ENCODE measurements at regions not wholly inside any gene's neighbourhood (a gene's known extent, or its start where the extent isn't known, plus 50 kb on each side); places are given as distances from the start of the nearest gene placed in this dataset.

- no peak for DNase-seq (ENCODE audit: low spot score)
- WGBS, 2 donors (ENCODE audit: extremely low coverage in 2 of 2, insufficient read length in 2 of 2, insufficient replicate concordance in 1 of 2): no CpG with 5 or more reads among the region's 2 CpGs
- Histone ChIP-seq H3K36me3 (replicated peaks in 1 of 2; ENCODE audit: control insufficient read depth in 2 of 2, insufficient read depth in 2 of 2, low read length in 2 of 2) (no peaks in the 10 kb centered on the region), H3K4me3 (ENCODE audit: low read length in 2 of 2) (no peak overlapping the region), H3K4ac (ENCODE audit: low read length) (no peak overlapping the region), H2BK15ac (ENCODE audit: low read length) (no peak overlapping the region), H3K4me2 (ENCODE audit: insufficient read depth, low read length, poor library complexity, severe bottlenecking) (no peak overlapping the region), H3K9me3 (replicated peaks in 1 of 2; ENCODE audit: control insufficient read depth in 2 of 2, insufficient read depth in 1 of 2, low read depth in 1 of 2, low read length in 2 of 2) (peaks cover 0 to 2% of the 10 kb centered on the region in 2 donors), H4K91ac (ENCODE audit: low read depth, low read length, poor library complexity) (no peak overlapping the region), H2BK12ac (ENCODE audit: low read length) (no peak overlapping the region), H3K79me1 (ENCODE audit: low read depth, low read length) (no peaks in the 10 kb centered on the region), H3K27ac (replicated peaks; ENCODE audit: low read length) (no peak overlapping the region), H2AFZ (ENCODE audit: low read length) (no peak overlapping the region), H3K23ac (ENCODE audit: low read depth, low read length, poor library complexity) (no peak overlapping the region), H2AK5ac (ENCODE audit: low read depth, low read length) (no peak overlapping the region), H2BK5ac (ENCODE audit: low read length) (no peak overlapping the region), H4K8ac (ENCODE audit: low read depth, low read length) (no peak overlapping the region), H3K4me1 (ENCODE audit: control insufficient read depth in 2 of 2, insufficient read depth in 1 of 2, low read depth in 1 of 2, low read length in 2 of 2) (no peaks in the 10 kb centered on the region), H3K9ac (ENCODE audit: low read depth, low read length, poor library complexity) (no peak overlapping the region), H3K14ac (ENCODE audit: low read length) (no peak overlapping the region), H3K27me3 (ENCODE audit: control insufficient read depth in 3 of 3, insufficient read depth in 3 of 3, low read depth in 1 of 3, low read length in 3 of 3) (no peaks in the 10 kb centered on the region), H3K18ac (ENCODE audit: low read length) (no peak overlapping the region), H2BK120ac (ENCODE audit: low read depth, low read length) (no peak overlapping the region)
These were observed 93.6 kb upstream of the PTPN3 start for GRCh38 chr9:109591691-109592090.

DNA sequence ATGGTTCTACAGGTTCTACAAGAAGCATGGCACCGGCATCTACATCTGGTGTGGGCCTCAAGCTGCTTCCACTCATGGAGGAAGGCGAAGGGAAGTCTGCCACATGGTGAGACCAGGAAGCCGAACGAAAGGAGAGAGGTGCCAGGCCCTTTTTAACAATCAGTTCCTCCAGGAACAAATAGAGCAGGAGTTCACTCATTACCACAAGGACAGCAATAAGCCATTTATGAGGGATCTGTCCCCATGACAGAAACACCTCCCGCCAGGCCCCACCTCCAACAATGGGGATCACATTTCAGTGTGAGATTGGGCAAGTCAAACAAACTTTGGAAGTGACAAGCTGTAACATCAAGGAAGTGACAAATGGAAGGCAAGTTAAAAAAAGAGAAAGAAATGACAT, 95.5 kb upstream of the PTPN3 start:
- no peak overlapping the region for H3K14ac ChIP-seq (ENCODE audit: low read length)
- no CpG with 5 or more reads among the region's 5 CpGs for WGBS, 2 donors (ENCODE audit: extremely low coverage in 2 of 2, insufficient read length in 2 of 2, insufficient replicate concordance in 1 of 2)
- no peak overlapping the region for H2BK15ac ChIP-seq (ENCODE audit: low read length)
- no peaks in the 10 kb centered on the region for H3K27me3 ChIP-seq (ENCODE audit: control insufficient read depth in 3 of 3, insufficient read depth in 3 of 3, low read depth in 1 of 3, low read length in 3 of 3)
- H3K4me3 ChIP-seq (ENCODE audit: low read length in 2 of 2): no peak overlapping the region
- H2AFZ ChIP-seq (ENCODE audit: low read length): no peak overlapping the region
- no peak overlapping the region for H3K9ac ChIP-seq (ENCODE audit: low read depth, low read length, poor library complexity)
- peaks cover 0 to 2% of the 10 kb centered on the region in 2 donors for H3K9me3 ChIP-seq (replicated peaks in 1 of 2; ENCODE audit: control insufficient read depth in 2 of 2, insufficient read depth in 1 of 2, low read depth in 1 of 2, low read length in 2 of 2)
- H3K18ac ChIP-seq (ENCODE audit: low read length): no peak overlapping the region
- no peak overlapping the region for H2BK12ac ChIP-seq (ENCODE audit: low read length)
- no peaks in the 10 kb centered on the region for H3K36me3 ChIP-seq (replicated peaks in 1 of 2; ENCODE audit: control insufficient read depth in 2 of 2, insufficient read depth in 2 of 2, low read length in 2 of 2)
- no peak overlapping the region for H2AK5ac ChIP-seq (ENCODE audit: low read depth, low read length)
- DNase-seq (ENCODE audit: low spot score): no peak
- no peaks in the 10 kb centered on the region for H3K79me1 ChIP-seq (ENCODE audit: low read depth, low read length)
- H3K23ac ChIP-seq (ENCODE audit: low read depth, low read length, poor library complexity): no peak overlapping the region
- H2BK120ac ChIP-seq (ENCODE audit: low read depth, low read length): no peak overlapping the region
- H3K4ac ChIP-seq (ENCODE audit: low read length): no peak overlapping the region
- no peak overlapping the region for H3K27ac ChIP-seq (replicated peaks; ENCODE audit: low read length)
- H4K8ac ChIP-seq (ENCODE audit: low read depth, low read length): no peak overlapping the region
- H3K4me1 ChIP-seq (ENCODE audit: control insufficient read depth in 2 of 2, insufficient read depth in 1 of 2, low read depth in 1 of 2, low read length in 2 of 2): no peaks in the 10 kb centered on the region
- no peak overlapping the region for H4K91ac ChIP-seq (ENCODE audit: low read depth, low read length, poor library complexity)
- H3K4me2 ChIP-seq (ENCODE audit: insufficient read depth, low read length, poor library complexity, severe bottlenecking): no peak overlapping the region
- no peak overlapping the region for H2BK5ac ChIP-seq (ENCODE audit: low read length)

DNA sequence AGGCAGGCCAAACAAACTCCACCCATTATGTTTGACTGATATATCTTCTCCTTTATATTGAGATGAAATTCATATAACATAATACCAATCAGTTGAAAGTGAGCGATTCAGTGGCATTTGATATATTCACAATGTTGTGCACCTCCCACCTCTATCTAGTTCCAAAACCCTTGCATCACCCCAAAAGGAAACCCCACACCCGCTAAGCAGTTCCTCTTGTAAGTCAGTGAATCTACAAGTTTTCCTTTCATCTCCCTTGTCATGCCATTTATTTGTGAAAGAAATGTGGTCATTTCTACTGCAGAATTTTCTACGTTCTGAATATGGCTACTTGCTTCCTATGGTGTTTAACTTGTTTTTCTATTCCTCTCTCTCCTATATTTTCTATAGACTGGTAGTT, 99.4 kb upstream of the PTPN3 start:
- no peak overlapping the region for H2BK5ac ChIP-seq (ENCODE audit: low read length)
- H2BK12ac ChIP-seq (ENCODE audit: low read length): no peak overlapping the region
- H3K23ac ChIP-seq (ENCODE audit: low read depth, low read length, poor library complexity): no peak overlapping the region
- no peak overlapping the region for H4K8ac ChIP-seq (ENCODE audit: low read depth, low read length)
- no peak overlapping the region for H3K14ac ChIP-seq (ENCODE audit: low read length)
- H2BK120ac ChIP-seq (ENCODE audit: low read depth, low read length): no peak overlapping the region
- H3K79me1 ChIP-seq (ENCODE audit: low read depth, low read length): no peaks in the 10 kb centered on the region
- H3K4me3 ChIP-seq (ENCODE audit: low read length in 2 of 2): no peak overlapping the region
- H3K4me1 ChIP-seq (ENCODE audit: control insufficient read depth in 2 of 2, insufficient read depth in 1 of 2, low read depth in 1 of 2, low read length in 2 of 2): no peaks in the 10 kb centered on the region
- H3K36me3 ChIP-seq (replicated peaks in 1 of 2; ENCODE audit: control insufficient read depth in 2 of 2, insufficient read depth in 2 of 2, low read length in 2 of 2): no peaks in the 10 kb centered on the region
- no peak overlapping the region for H3K18ac ChIP-seq (ENCODE audit: low read length)
- no peak overlapping the region for H3K9ac ChIP-seq (ENCODE audit: low read depth, low read length, poor library complexity)
- no peaks in the 10 kb centered on the region for H3K27me3 ChIP-seq (ENCODE audit: control insufficient read depth in 3 of 3, insufficient read depth in 3 of 3, low read depth in 1 of 3, low read length in 3 of 3)
- no peak overlapping the region for H3K4me2 ChIP-seq (ENCODE audit: insufficient read depth, low read length, poor library complexity, severe bottlenecking)
- H2AFZ ChIP-seq (ENCODE audit: low read length): no peak overlapping the region
- H3K9me3 ChIP-seq (replicated peaks in 1 of 2; ENCODE audit: control insufficient read depth in 2 of 2, insufficient read depth in 1 of 2, low read depth in 1 of 2, low read length in 2 of 2): no peaks in the 10 kb centered on the region
- no CpG with 5 or more reads among the region's 3 CpGs for WGBS, 2 donors (ENCODE audit: extremely low coverage in 2 of 2, insufficient read length in 2 of 2, insufficient replicate concordance in 1 of 2)
- H3K27ac ChIP-seq (replicated peaks; ENCODE audit: low read length): no peak overlapping the region
- no peak overlapping the region for H4K91ac ChIP-seq (ENCODE audit: low read depth, low read length, poor library complexity)
- H2BK15ac ChIP-seq (ENCODE audit: low read length): no peak overlapping the region
- no peak overlapping the region for H2AK5ac ChIP-seq (ENCODE audit: low read depth, low read length)
- DNase-seq (ENCODE audit: low spot score): no peak
- no peak overlapping the region for H3K4ac ChIP-seq (ENCODE audit: low read length)

- Histone ChIP-seq H2BK15ac (ENCODE audit: low read length) (no peak overlapping the region), H3K4me3 (ENCODE audit: low read length in 2 of 2) (no peak overlapping the region), H4K91ac (ENCODE audit: low read depth, low read length, poor library complexity) (no peak overlapping the region), H3K18ac (ENCODE audit: low read length) (no peak overlapping the region), H2BK12ac (ENCODE audit: low read length) (no peak overlapping the region), H2BK120ac (ENCODE audit: low read depth, low read length) (no peak overlapping the region), H3K27ac (replicated peaks; ENCODE audit: low read length) (no peak overlapping the region), H3K14ac (ENCODE audit: low read length) (no peak overlapping the region), H3K27me3 (ENCODE audit: control insufficient read depth in 3 of 3, insufficient read depth in 3 of 3, low read depth in 1 of 3, low read length in 3 of 3) (no peaks in the 10 kb centered on the region), H2AFZ (ENCODE audit: low read length) (no peak overlapping the region), H3K23ac (ENCODE audit: low read depth, low read length, poor library complexity) (no peak overlapping the region), H2AK5ac (ENCODE audit: low read depth, low read length) (no peak overlapping the region), H3K4me1 (ENCODE audit: control insufficient read depth in 2 of 2, insufficient read depth in 1 of 2, low read depth in 1 of 2, low read length in 2 of 2) (no peaks in the 10 kb centered on the region), H4K8ac (ENCODE audit: low read depth, low read length) (no peak overlapping the region), H3K9me3 (replicated peaks in 1 of 2; ENCODE audit: control insufficient read depth in 2 of 2, insufficient read depth in 1 of 2, low read depth in 1 of 2, low read length in 2 of 2) (no peaks in the 10 kb centered on the region), H3K9ac (ENCODE audit: low read depth, low read length, poor library complexity) (no peak overlapping the region), H3K4ac (ENCODE audit: low read length) (no peak overlapping the region), H3K4me2 (ENCODE audit: insufficient read depth, low read length, poor library complexity, severe bottlenecking) (no peak overlapping the region), H3K79me1 (ENCODE audit: low read depth, low read length) (no peaks in the 10 kb centered on the region), H2BK5ac (ENCODE audit: low read length) (no peak overlapping the region), H3K36me3 (replicated peaks in 1 of 2; ENCODE audit: control insufficient read depth in 2 of 2, insufficient read depth in 2 of 2, low read length in 2 of 2) (no peaks in the 10 kb centered on the region)
- no CpG with 5 or more reads among the region's 2 CpGs for WGBS, 2 donors (ENCODE audit: extremely low coverage in 2 of 2, insufficient read length in 2 of 2, insufficient replicate concordance in 1 of 2)
- DNase-seq (ENCODE audit: low spot score): no peak
These were observed 101.0 kb upstream of the PTPN3 start for GRCh38 chr9:109599131-109599530.

Measured in neuronal stem cell (in vitro differentiated cells).